Pancreas (tissue), 10 donors: ENCODE measurements at regions not wholly inside any gene's neighbourhood (a gene's known extent, or its start where the extent isn't known, plus 50 kb on each side); places are given as distances from the start of the nearest gene placed in this dataset.

Source experiments
- ATAC-seq, 4 donors: fragments of 200-7000 bp; cut with Tn5 transposase; one replicate each; pipeline versions ENCODE4 v1.8.0 to v1.9.1; 2020; ENCODE audit warnings: mild to moderate bottlenecking in 4 of 4, moderate library complexity in 4 of 4
- DNase-seq, 6 donors: peaks; one replicate each; pipeline ENCODE4 v3.0.0-alpha.2; 2020
- FAIRE-seq: peaks from 2 replicates; lab custom pipeline; 2012; peaks lifted over from hg19 to GRCh38; lab: Jason Lieb, UNC
- H3K27ac ChIP-seq, 4 donors: fragments of 200-600 bp; sonication (generic); 1 replicate in 3 of 4; 2 replicates in 1 of 4; pipeline versions ENCODE4 v1.5.0 to v1.8.0; 2020
- H3K27me3 ChIP-seq, 4 donors: fragments of 200-600 bp; one replicate each; pipeline ENCODE4 v1.8.0; 2021
- H3K36me3 ChIP-seq, 3 donors: fragments of 200-600 bp; sonication (generic) in 1 of 3; one replicate each; pipeline versions ENCODE4 v1.5.0 to v1.8.0; 2020 to 2021
- H3K4me1 ChIP-seq, 3 donors: fragments of 200-600 bp; one replicate each; pipeline ENCODE4 v1.8.0; 2021
- H3K4me3 ChIP-seq, 4 donors: fragments of 200-600 bp; sonication (generic) in 2 of 4; one replicate each; pipeline versions ENCODE4 v1.5.0 to v1.8.0; 2020 to 2021
- H3K9me3 ChIP-seq, 4 donors: fragments of 200-600 bp; one replicate each; pipeline ENCODE4 v1.8.0; 2021
- CTCF ChIP-seq, 4 donors: fragments of 200-600 bp; sonication (generic) in 3 of 4; IDR thresholded peaks; one replicate each; pipeline versions ENCODE4 v1.5.0 to v1.8.0; 2021; ENCODE audit warnings: antibody characterized with exemption in 4 of 4
- WGBS, 2 donors: extraction: QIAGEN DNeasy Blood & Tissue Kit; methylation state at CpG; one replicate each; pipeline ENCODE4 v1.1.7; 2013; 5-methylcytosine and 5-hydroxymethylcytosine counted together
- intact Hi-C, 3 donors: fragments of 100-400 bp; cut with DNase I; formaldehyde crosslinking; loops; one replicate each; pipeline versions ENCODE4 v1.11.1 to v1.14.2; 2022
- donor health status: healthy with polysubstance abuse.
- donor health status: DM: no; HTN: no; CAD: no; lungs with moderate emphysema.
- donor health status: DM: no; HTN: no; CAD: no.
- donor health status: control.
- donor health status: control.
- donor health status: Bipolar disorder and iron deficiency.
- donor health status: DM: yes; HTN: yes; CAD: no.
- donor health status: DM: no; HTN: no; CAD: no.
- donor health status: DM: no; HTN: no; CAD: no.
- donor health status: DM: yes; HTN: yes; CAD: no.

- H3K4me1 ChIP-seq, result no peaks in the 10 kb centered on the region
- no peak for FAIRE-seq
- peaks cover 0 to 8% (median 0%) of the 10 kb centered on the region in 4 donors for H3K27me3 ChIP-seq
- no peak overlapping the region for H3K4me3 ChIP-seq
- H3K27ac ChIP-seq, result no peak overlapping the region
- peak in 1 of 6 donors; percentile 13 for DNase-seq
- ATAC-seq, result no peak
- WGBS, 2 donors, result 47 to 60% methylated on average over 24 of the region's 24 CpGs
- intact Hi-C loops, result no loop called here
- H3K36me3 ChIP-seq, result no peaks in the 10 kb centered on the region
- H3K9me3 ChIP-seq, result no peaks in the 10 kb centered on the region
- no peak for TF ChIP-seq CTCF (IDR thresholded peaks at IDR 0.05)
Observed at GRCh38 chr17:79427621-79428539, 183.0 kb downstream of the RBFOX3 start.

- WGBS, 2 donors, result 57 to 69% methylated on average over 14 of the region's 14 CpGs
- intact Hi-C loops, result no loop called here
- DNase-seq (no peak), FAIRE-seq (no peak), ATAC-seq (no peak)
- no peak overlapping the region for H3K27ac ChIP-seq
- H3K4me1 ChIP-seq, result no peaks in the 10 kb centered on the region
- H3K9me3 ChIP-seq, result no peaks in the 10 kb centered on the region
- H3K36me3 ChIP-seq, result no peaks in the 10 kb centered on the region
- no peak overlapping the region for H3K4me3 ChIP-seq
- no peak for TF ChIP-seq CTCF (IDR thresholded peaks at IDR 0.05)
- no peaks in the 10 kb centered on the region for H3K27me3 ChIP-seq
Observed at GRCh38 chr17:79425686-79426085, 185.2 kb downstream of the RBFOX3 start.

GRCh38 chr17:79424471-79425185 is 186.2 kb downstream of the RBFOX3 start:
- no peak for FAIRE-seq
- no peak overlapping the region for H3K27ac ChIP-seq
- no peaks in the 10 kb centered on the region for H3K36me3 ChIP-seq
- intact Hi-C loops, result no loop called here
- H3K4me3 ChIP-seq, result no peak overlapping the region
- H3K9me3 ChIP-seq, result no peaks in the 10 kb centered on the region
- ATAC-seq, result no peak
- 41 to 55% methylated on average over 9 of the region's 9 CpGs for WGBS, 2 donors
- H3K4me1 ChIP-seq, result no peaks in the 10 kb centered on the region
- no peaks in the 10 kb centered on the region for H3K27me3 ChIP-seq
- DNase-seq, result no peak
- no peak for TF ChIP-seq CTCF (IDR thresholded peaks at IDR 0.05)

DNA sequence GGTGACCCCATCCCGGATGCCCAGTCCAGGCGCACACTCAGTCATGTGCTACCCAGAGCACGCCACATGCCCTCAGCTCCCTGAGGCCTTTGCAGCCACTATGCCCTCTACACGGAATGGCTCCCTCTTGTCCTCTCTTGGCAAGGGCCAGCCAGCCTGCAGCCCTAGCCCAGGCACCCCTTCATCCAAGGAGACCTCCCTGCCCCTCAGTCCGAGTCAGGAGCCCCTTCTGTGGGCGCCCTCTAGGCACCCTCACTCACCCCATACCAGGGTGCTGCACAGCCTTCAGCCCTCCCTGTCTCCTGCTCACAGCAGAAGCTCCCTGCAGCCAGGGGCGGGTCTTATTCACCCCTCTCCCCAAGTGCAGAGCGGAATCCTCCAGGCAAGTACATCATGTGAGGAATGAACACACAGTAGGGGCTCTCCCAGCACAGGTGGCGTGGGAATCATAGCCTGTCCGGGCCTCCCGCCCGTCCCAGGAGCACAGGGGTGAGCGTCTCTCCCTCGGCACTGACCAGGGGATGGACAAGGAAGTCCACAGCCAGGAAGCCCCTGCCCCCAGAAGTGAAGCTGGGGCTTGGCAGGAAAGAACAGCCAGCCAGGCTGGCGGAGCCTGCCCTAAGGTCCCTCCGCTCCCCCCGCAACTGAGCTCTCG is 186.9 kb downstream of the RBFOX3 start:
- TF ChIP-seq CTCF (IDR thresholded peaks at IDR 0.05), result no peak
- ATAC-seq (no peak), DNase-seq (no peak), FAIRE-seq (no peak)
- Histone ChIP-seq H3K27ac (no peak overlapping the region), H3K9me3 (no peaks in the 10 kb centered on the region), H3K36me3 (no peaks in the 10 kb centered on the region), H3K27me3 (no peaks in the 10 kb centered on the region), H3K4me3 (no peak overlapping the region), H3K4me1 (no peaks in the 10 kb centered on the region)
- 55 to 57% methylated on average over 18 of the region's 18 CpGs for WGBS, 2 donors
- intact Hi-C loops, result no loop called here
